ENCODE measurements at regions not wholly inside any gene's neighbourhood (a gene's known extent, or its start where the extent isn't known, plus 50 kb on each side); places are given as distances from the start of the nearest gene placed in this dataset.

DNA sequence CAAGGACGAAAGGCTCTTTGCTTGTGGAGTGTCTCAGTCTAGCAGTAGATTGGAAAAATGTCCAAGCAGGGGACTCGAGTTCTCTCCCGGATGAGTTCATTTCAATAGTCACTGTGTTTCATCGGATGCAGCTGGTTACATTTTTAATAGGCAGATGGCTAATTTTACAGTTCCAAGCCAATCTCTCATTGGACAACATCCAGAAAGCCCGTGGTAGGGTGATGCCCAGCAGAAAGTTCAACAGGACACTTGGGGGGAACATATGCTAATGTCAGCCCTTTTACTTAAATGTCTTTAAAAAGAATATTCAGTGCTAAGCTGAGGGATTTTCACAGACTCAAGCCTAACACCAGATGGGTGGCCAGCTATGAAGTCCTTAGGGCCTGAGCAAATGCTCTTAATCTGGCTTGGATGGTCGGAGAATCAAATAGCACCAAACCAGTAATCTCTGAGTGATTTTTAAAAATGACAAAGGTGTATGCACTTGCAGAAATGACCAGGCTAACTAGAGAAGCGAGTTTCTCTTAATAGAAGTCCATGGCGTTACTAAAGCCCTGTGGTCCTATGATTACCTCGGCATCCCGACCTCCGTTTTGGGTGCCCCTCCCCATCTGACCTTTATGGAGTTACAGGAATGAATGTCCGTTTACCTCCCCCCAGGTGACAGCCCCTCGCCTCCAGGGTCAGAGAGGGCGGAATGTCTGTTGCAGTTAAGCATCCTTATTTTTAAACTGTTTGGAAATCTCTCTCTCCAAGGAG lies 289.2 kb upstream of the SALL1 start:
- no peak for DNase-seq

GRCh38 chr16:51439271-51439670 lies 288.2 kb upstream of the SALL1 start:
- DNase-seq, result no peak

GRCh38 chr16:51436742-51437141 lies 285.7 kb upstream of the SALL1 start:
- DNase-seq, result no peak

DNA sequence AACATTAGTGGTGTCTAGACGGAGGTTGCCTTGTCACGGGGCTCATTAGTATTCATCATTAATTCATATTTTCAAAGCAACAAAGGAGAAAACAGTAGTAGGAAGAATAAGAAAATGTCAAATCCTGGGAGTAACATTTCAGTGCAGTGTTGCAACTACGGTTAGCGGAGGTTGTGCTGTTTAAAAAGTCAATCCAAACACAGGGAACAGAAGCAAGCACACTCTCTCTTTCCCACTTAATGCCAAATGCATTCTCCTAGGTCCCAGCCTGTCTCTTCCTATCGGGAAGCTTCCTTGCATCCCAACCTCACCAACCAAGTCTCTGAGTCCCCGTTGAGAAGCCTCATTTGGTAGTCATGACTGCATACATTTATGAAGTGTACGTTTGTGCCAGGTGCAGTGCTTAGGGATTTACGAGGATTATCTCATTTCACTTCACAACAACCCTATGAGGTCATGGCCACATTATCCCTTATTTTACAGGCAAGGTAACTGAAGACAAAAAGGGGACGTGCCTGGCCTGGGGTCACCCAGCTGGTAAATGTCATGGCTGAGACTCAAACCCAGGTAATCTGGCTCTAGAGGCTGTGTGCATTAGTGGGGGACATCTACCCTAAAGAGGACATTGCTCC lies 283.6 kb upstream of the SALL1 start:
- DNase-seq, result no peak

DNA sequence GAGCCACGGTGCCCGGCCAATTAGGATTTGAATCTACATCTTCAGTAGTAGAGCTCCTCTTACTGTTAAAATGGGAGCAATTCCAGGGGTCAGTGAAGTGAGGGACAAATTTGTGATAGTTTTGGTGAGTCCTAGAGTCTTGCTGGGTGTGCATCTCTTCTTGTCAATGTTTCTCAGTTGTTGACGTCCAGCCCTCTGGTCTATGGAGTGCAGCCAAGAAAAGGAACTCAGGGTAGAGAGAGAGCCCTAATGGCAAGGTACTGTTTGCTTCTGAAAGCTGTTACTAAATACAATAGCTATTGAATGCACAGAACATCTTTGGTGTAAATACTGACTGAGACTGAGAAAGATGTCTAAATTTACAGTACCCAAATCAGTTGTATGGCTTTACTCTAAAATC lies 282.5 kb upstream of the SALL1 start:
- no peak for DNase-seq

DNA sequence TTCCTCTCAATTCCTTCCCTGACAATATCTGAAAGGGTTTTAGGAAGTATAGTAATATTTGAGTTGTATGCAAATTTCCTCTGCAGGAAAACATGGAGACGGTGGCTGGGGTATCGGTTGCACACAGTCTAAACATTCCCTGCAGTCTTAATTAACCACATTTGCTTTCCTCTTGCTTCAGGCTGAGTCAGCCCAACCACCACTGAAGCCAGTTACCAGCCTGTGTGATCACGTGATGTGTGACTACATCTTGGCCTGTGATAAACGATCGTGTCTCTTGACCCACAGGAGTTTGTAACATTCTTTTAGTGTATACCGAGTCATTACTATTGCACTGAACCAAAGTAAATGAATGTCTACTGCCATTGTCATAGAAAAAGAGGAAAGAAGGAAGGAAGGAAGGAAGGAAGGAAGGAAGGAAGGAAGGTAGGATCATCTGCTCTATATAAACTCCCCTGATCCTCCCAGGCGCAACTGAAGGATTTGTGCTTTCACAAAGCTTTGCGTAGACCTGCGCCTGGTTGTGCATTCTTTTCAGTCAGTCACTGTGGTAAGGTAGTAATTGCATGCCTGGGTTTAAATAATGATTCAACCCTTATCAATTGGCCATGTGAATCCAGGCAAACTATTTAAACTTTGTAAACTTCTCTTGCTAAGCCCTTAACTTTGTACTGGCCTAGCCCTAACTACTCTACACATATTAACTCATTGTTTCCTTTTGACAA lies 280.6 kb upstream of the SALL1 start:
- DNase-seq, result no peak

DNA sequence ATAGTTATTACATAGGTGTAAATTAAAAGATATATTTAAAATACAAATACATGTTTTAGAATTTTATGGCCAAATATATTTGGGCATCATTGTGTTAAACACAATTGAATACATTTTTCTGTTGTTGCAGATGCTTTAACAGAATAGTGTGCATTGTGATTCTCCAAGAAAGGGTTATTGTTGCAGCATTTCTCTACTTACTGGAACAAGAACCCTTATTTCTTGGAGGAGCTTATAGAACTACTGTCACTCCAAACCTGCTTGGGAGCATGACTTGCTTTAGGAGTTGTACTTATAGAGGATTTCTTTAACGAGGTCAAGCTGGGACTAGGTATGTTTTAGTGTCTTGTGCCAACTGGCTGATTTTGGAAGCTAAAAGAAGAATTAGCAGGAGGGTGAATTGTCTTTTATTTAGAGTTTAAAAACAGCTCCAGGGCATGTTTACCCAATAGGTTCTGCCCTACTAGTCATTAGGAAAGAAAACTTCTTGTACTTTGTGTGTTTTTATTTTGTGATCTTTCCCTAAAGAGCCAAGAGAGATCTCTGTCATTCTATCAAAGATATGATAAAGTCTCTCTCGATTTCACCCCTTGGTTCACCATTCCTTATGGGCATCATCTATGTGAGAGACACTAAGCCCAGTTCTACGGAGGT lies 279.8 kb upstream of the SALL1 start:
- DNase-seq, result no peak

DNA sequence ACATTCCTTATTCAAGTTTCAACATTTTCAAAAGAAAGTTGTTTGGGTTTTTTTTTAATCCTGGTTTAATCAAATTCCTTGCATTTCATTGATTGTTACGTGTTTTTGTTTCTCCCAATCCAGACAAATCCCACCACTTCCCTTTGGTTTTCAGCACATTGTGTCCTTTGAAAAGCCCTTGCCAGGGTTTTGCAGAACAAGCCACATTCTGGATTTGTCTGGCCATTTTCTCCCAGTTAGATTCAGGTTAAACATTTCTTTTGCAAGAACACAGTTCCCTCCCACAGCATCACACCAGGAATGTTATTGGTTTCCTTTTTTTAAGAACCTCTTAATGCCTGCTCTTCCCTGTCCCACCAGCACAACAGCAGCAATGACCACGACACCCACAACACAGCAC lies 278.0 kb upstream of the SALL1 start:
- no peak for DNase-seq

- no peak for DNase-seq
Observed at GRCh38 chr16:51427085-51427484, 276.0 kb upstream of the SALL1 start.

- DNase-seq, result no peak
Observed at GRCh38 chr16:51426276-51426675, 275.2 kb upstream of the SALL1 start.

- no peak for DNase-seq
Observed at GRCh38 chr16:51420247-51420646, 269.2 kb upstream of the SALL1 start.

DNA sequence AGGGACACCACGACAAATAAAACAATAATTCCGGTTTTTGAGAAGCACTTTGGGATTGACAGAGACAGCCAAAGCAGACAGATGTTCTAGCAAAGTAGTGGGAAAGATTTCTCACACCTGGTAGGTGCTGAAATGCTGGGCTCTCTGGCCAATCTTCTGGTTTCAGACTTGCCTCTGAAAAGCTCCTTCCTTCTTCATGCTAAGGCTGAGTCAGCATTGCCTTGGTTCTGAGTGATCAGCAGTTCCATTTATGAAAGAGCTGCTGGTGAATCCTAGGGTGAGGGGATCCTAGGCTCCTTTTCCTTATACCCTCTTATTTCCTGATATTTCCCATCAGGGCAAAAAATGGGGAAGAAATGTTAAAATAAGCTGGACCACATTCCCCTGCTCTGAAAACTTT lies 268.7 kb upstream of the SALL1 start:
- DNase-seq, result no peak

DNA sequence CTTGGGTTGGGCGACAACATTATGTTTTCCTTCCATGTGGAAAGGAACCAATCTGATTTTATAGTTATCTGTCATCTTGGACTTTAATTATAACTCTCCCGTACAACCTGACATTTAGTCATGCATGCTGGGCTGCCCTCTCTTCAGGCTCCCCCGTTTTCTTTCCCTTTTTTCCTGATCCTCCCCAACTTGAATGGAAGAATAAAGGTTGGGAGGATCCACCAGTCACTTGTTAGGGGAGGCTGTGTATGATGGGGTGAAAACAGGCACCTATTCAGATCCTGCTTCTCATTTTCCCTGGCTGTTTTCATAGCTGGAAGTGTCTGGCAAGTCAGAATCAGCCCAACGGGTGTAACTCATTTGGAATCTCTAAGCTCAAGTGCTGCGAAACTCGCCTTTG lies 267.2 kb upstream of the SALL1 start:
- no peak for DNase-seq

DNA sequence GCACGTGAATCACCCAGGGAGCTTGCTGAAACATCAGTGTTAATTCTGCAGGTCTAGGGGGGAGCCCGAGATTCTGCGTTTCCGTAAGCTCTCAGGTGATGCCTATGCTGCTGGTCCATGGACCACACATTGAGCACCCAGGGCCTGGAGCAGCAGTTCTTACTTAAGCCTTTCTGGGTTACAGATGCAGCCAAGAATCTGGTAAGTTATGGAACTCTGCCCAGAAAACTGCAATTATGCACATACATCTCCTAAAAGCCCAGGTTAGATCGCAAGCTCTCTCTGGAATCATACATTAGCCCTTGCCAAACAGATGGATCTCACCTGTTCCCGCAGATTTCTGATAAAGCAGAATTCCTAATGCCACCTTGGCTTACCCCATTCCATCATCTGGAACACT lies 265.9 kb upstream of the SALL1 start:
- no peak for DNase-seq

DNA sequence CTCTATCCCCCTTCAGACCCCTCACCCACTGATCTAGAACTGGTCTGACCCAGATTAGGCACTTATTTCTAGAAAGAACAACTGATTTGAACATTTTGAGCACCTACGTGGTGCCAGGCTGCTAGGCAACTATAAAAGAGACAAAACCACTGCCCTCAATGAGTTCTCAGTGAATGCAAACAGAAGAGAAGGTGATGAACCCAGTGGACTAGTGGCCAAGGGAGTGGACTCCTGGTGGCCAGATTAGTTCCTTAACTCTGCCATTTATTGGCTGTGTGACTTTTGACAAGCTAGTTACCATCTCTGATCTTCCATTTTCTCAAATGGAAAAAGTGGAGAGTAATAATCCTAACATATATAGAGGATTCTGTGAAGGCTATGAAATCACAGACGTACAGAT lies 259.1 kb upstream of the SALL1 start:
- DNase-seq, result no peak

DNA sequence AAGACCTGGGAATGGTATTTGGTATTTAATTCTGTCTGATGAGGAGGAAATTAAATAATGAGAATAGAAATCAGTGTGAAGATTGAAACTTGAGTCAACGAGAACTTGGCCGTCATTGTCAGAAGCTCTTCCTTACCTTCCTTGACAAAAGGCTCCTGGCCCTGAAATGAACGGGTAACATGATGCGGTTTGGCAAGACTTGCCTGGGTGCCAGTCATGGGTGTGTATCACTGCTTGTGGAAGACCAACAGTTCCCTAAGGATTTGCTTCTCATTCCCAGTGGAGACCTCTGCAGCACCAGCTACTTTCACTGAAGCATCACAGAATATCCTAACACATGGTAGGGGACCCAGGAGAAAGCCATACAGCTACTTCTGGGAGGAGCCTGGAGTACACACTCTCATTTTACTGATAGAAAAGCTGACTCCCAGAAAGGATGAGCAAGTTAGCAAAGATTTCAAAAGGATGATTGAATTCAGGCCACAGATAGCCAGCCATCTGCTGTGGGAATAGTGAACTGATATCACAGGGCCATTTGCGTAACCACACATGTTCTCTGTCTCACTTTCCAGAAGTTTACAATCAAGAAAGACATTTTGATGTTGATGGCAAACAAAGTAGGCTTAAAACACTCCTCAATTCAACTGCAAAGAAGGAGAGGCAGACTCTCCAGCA lies 258.1 kb upstream of the SALL1 start:
- DNase-seq, result no peak

GRCh38 chr16:51408357-51408756 lies 257.3 kb upstream of the SALL1 start:
- no peak for DNase-seq

- no peak for DNase-seq
Observed at GRCh38 chr16:51407921-51408320, 256.9 kb upstream of the SALL1 start.

DNA sequence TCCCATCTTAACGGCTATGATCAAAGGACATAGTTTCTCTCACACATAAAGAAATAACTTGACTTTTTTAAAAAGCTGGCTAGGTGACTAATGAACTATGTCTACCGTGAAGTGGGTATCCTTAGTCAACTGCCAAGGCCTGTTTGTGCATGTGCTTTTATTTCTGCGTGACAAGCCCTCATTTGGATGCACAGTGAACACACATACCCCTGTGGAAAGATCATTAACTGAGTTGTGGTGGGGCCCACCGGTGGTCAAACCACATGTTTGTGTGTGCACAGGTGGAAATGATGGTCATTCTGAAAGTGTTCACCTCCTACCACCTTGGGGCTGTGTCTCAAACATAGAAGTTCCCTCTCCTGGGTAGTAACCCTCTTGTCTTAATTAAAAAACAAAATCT lies 256.1 kb upstream of the SALL1 start:
- no peak for DNase-seq

- no peak for DNase-seq
Observed at GRCh38 chr16:51405361-51405760, 254.3 kb upstream of the SALL1 start.

DNA sequence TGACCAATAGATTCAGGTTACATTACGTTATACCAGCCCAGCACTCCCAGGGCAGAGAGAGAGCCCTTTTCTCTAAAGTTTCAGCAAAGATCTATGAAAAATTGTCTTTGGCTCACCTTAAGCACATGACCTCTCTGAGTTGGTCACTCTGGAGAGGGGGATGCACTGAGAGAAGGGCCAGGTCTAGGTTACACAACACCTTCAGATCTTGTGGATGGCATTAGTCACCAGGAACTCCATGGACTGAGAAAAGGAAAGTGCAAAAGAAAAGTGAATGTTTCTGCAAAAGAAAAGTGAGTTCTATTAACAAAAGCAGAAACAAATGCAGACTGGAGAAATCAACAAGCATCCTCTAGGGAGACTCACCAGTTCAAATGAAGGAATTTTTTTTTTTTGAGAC lies 253.3 kb upstream of the SALL1 start:
- DNase-seq, result no peak

GRCh38 chr16:51402785-51403184 lies 251.7 kb upstream of the SALL1 start:
- DNase-seq, result no peak

- DNase-seq, result no peak
Observed at GRCh38 chr16:51402298-51402697, 251.2 kb upstream of the SALL1 start.
